Type B pancreatic cell (in vitro differentiated cells): ENCODE measurements at regions not wholly inside any gene's neighbourhood (a gene's known extent, or its start where the extent isn't known, plus 50 kb on each side); places are given as distances from the start of the nearest gene placed in this dataset.

Source experiments
- DNase-seq: peaks from one replicate; pipeline ENCODE4 v3.0.0; 2021; ENCODE audit warnings: mixed read lengths; ENCODE audit not compliant: unreplicated experiment; ENCODE audit errors: extremely low spot score
- H3K27ac Mint-ChIP-seq: 2 replicates; pipeline ENCODE4 v1.8.0; 2021; ENCODE audit warnings: mild to moderate bottlenecking, mixed read lengths
- H3K27me3 Mint-ChIP-seq: 2 replicates; pipeline ENCODE4 v1.8.0; 2021; ENCODE audit warnings: mixed read lengths
- H3K36me3 Mint-ChIP-seq: 2 replicates; pipeline ENCODE4 v1.8.0; 2021; ENCODE audit warnings: mixed read lengths
- H3K4me1 Mint-ChIP-seq: one replicate; pipeline ENCODE4 v1.8.0; 2021; ENCODE audit warnings: mixed read lengths; ENCODE audit not compliant: unreplicated experiment
- H3K4me3 Mint-ChIP-seq: 2 replicates; pipeline ENCODE4 v1.8.0; 2021; ENCODE audit warnings: mild to moderate bottlenecking, mixed read lengths
- H3K9me3 Mint-ChIP-seq: 2 replicates; pipeline ENCODE4 v1.8.0; 2021; ENCODE audit warnings: mixed read lengths
- CTCF ChIP-seq: fragments of 200-600 bp; sonication (generic); conservative IDR thresholded peaks from 2 replicates; pipeline ENCODE4 v1.5.0; 2021; ENCODE audit warnings: antibody characterized with exemption, mild to moderate bottlenecking

DNA sequence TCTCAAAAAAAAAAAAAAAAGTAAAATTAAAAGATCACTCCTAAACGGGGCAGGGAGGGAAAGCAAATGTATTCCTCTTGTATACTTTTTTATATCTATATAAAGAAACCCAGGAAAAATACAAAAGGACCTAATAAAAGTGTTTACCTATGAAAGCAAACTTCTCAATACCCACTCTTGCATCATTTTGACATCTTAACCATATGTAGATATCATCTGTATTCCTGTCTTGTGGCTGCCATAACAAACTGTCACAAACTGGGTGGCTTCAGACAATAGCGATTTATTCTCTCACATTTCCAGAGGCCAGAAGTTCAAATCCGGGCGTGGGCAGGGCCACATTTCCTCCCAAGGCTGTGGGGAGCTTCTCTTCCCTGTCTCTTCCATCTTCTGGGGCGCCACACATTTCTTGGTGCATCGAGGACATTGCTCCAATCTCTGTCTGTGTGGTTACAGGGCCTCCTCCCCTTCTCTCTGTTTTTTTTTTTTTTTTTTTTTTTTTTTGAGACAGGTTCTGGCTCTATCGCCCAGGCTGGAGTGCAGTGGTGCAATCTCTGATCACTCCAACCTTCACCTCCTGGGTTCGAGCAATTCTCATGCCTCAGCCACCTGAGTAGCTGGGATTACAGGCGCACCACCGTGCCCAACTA lies 58.4 kb upstream of the IL17B start:
- TF ChIP-seq CTCF, result no peak
- H3K4me3 Mint-ChIP-seq, result no peak overlapping the region
- H3K4me1 Mint-ChIP-seq, result peaks cover 29% of the 10 kb centered on the region
- H3K9me3 Mint-ChIP-seq, result no peaks in the 10 kb centered on the region
- no peak for DNase-seq
- no peak overlapping the region for H3K27ac Mint-ChIP-seq
- H3K36me3 Mint-ChIP-seq, result no peaks in the 10 kb centered on the region
- no peaks in the 10 kb centered on the region for H3K27me3 Mint-ChIP-seq

GRCh38 chr5:149435660-149436059 lies 56.6 kb upstream of the IL17B start:
- H3K4me3 Mint-ChIP-seq, result no peak overlapping the region
- no peaks in the 10 kb centered on the region for H3K36me3 Mint-ChIP-seq
- H3K4me1 Mint-ChIP-seq, result peaks cover 32% of the 10 kb centered on the region
- no peaks in the 10 kb centered on the region for H3K9me3 Mint-ChIP-seq
- no peak for DNase-seq
- no peak overlapping the region for H3K27ac Mint-ChIP-seq
- H3K27me3 Mint-ChIP-seq, result no peaks in the 10 kb centered on the region
- TF ChIP-seq CTCF, result no peak

- Mint-ChIP-seq H3K27ac (no peak overlapping the region), H3K4me1 (peaks cover 29% of the 10 kb centered on the region), H3K4me3 (no peak overlapping the region), H3K9me3 (no peaks in the 10 kb centered on the region), H3K27me3 (no peaks in the 10 kb centered on the region), H3K36me3 (no peaks in the 10 kb centered on the region)
- TF ChIP-seq CTCF, result no peak
- DNase-seq, result no peak
These were observed 55.9 kb upstream of the IL17B start for GRCh38 chr5:149435015-149435376.

- no peaks in the 10 kb centered on the region for H3K27me3 Mint-ChIP-seq
- no peaks in the 10 kb centered on the region for H3K9me3 Mint-ChIP-seq
- no peak for DNase-seq
- H3K36me3 Mint-ChIP-seq, result no peaks in the 10 kb centered on the region
- no peak overlapping the region for H3K27ac Mint-ChIP-seq
- no peak overlapping the region for H3K4me3 Mint-ChIP-seq
- TF ChIP-seq CTCF, result peak; percentile 95
- H3K4me1 Mint-ChIP-seq, result peaks cover 29% of the 10 kb centered on the region
These were observed 55.3 kb upstream of the IL17B start for GRCh38 chr5:149434162-149435014.

- Mint-ChIP-seq H3K27ac (no peak overlapping the region), H3K27me3 (no peaks in the 10 kb centered on the region), H3K9me3 (no peaks in the 10 kb centered on the region), H3K4me3 (no peak overlapping the region), H3K4me1 (peaks cover 25% of the 10 kb centered on the region), H3K36me3 (no peaks in the 10 kb centered on the region)
- no peak for DNase-seq
- no peak for TF ChIP-seq CTCF
These were observed 54.5 kb upstream of the IL17B start for GRCh38 chr5:149433524-149434131.
